NCI-H82 (cell line): ENCODE measurements at regions not wholly inside any gene's neighbourhood (a gene's known extent, or its start where the extent isn't known, plus 50 kb on each side); places are given as distances from the start of the nearest gene placed in this dataset.

Experiments
- DNase-seq: peaks from one replicate; lab custom pipeline; 2025; lab: John Stamatoyannopoulos, UW

GRCh38 chr4:45358573-45359506 lies 632.5 kb upstream of the GNPDA2 start:
- DNase-seq, result no peak

GRCh38 chr4:45353161-45353560 lies 626.8 kb upstream of the GNPDA2 start:
- no peak for DNase-seq

DNA sequence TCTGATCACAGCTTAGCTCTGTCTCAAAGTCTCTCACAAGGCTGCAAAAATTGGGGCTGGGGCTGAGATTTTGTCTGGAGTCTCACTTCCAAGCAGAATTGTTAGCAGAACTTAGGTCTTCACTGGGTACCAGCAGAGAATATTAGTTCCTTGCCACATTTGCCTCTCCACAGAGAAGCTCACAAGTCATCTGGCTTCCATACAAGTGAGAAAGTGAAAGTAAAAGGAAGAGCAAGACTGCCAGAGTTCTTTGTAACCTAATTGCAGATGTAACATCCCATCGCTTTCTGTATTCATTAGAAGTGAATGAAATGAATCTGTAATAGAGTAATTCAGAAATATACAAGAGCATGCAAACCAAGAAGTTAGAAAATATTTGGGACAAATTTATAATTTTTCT lies 624.1 kb upstream of the GNPDA2 start:
- no peak for DNase-seq

DNA sequence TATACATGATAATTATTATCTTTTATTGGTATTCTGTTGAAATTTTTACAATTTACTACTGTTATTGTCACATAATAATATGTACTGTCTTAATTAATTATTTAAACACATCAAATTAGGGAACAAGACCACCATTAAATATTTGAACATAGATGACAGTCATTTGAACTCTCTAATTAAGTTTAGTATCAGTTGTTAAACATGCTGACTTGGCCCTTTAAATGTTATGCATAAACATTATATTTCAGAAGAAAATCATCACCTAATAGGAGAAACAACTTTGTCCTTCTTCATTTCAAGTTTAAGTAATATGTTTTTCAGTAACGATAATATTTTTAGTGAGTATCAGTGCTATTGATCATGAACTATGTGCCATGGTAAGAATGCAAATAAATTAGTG lies 623.5 kb upstream of the GNPDA2 start:
- DNase-seq, result no peak

- peak; percentile 2 for DNase-seq
Observed at GRCh38 chr4:45346816-45347435, 620.6 kb upstream of the GNPDA2 start.

- peak; percentile 3 for DNase-seq
Observed at GRCh38 chr4:45345558-45345957, 619.2 kb upstream of the GNPDA2 start.

- no peak for DNase-seq
Observed at GRCh38 chr4:45331802-45332201, 605.4 kb upstream of the GNPDA2 start.

DNA sequence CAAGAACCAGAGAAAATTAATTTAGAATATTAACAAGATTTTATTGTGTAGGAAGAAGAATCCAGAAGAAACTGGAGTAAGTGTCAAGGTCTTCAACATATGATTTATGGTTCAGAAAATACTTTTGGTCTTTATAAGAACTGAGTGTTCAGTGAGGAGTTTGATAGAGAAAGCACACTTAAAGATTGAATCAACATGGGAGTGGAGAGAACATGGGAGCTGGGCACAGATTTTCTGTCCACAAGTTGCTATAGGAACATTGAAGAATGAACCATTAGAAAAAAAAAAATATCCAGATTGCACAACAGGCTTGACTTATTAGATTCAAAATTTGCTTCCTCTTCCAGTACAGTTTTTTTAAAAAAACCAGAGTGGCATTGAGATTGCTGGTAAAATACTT lies 601.2 kb upstream of the GNPDA2 start:
- no peak for DNase-seq

DNA sequence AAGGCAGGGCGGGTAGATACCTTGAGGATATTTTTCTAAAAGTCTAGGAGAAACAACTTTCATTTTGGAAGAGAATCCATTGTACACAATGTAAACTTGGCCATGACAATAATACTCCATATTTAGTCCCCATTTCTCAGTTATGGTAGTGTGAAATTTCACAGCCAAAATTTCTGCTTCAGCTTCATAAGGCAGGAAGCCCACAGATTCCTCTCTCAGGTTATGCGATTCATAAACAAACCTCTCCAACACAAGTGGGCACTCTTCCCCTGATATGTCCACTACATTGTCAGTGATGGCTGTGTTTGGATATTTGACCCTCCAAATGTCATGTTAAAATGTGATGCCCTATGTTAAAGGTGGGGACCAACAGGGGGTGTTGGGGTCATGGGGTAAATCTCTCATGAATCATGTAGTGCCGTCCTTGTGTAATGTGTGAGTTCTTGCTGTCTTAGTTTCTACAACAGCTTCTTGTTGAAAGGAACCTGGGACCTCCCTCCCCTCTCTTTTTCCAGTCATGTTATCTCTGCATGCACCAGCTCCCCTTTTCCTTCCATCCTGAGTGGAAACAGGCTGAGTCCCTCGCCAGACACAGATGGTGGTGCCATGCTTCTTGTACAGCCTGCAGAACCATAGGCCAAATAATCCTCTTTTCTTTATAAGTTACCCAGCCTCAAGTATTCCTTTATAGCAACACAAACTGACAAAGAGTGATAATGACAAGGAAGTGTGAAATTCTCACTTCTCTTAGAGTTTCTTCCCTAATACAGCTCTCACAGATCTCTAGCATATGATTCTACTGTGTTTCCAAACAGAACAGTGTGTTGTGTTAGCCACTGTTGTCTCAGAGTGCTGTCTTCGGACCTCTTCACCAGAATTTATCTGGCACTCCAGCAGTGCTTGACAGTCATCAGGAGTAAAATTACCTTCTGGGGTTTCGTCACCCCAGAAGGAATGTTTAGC lies 598.4 kb upstream of the GNPDA2 start:
- no peak for DNase-seq

DNA sequence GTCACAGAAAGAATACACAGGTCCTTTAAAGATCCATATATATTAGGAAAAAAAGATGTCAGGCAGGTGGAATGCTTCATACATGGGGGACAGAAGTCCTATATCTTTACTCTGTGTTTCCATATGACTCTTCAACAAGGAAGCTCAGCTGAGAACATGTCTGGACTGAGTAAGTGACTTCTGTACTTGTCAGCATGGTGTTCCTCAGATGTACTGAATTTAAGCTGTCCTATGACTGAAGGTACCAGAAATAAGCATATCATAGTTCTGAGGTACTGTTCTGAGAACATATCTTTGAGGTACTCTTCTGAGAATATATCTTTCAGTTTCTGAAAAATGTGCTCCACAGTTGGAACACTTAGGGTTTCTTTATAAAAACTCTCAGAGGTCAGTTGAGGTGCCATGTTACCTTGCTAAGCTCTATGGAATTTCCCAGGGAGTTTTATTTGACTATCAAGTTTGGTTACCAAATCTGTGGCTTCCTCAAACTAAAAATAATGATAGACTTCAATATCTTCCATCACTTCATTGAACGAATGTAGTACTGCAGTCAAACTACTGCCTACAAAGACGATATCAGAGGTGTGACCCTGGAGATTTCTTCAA lies 597.2 kb upstream of the GNPDA2 start:
- DNase-seq, result no peak

GRCh38 chr4:45317739-45318138 lies 591.4 kb upstream of the GNPDA2 start:
- no peak for DNase-seq

DNA sequence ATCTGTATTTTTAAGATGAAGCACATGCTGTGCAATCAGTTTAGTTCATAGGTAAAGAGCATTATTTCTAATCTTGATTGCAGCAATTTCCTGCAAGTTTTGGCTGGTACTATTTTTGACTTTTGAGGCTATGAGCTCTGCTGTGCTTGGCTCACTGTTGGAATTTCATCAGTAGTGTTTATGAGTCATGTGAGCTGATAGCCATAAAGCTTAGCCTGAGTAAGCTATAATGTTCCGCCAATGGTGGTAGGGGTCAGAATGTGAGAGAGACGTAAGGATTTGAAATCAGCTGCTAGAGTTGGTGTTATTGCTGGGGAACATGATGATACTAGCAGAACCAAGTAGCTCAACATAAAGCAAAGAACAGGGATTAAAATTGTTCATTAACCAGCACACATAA lies 590.9 kb upstream of the GNPDA2 start:
- DNase-seq, result no peak

- no peak for DNase-seq
Observed at GRCh38 chr4:45316257-45316656, 589.9 kb upstream of the GNPDA2 start.

DNA sequence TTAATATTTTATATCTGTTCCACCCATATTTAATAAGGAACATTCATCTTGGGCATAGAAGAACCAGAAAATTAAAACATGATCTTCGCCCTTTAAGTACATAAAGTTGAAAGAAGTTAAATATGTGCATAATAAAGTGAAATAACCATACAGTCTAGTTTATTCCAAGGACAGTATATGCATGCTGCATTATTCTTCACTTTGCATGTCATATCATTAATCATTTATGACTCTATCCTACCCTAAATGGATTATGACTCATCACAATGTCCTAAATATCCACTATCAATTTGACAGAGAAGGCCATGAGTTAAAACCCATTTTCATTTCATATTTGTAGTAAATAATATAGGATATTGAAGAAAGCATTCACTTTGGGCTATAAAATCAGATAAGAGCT lies 576.5 kb upstream of the GNPDA2 start:
- no peak for DNase-seq

DNA sequence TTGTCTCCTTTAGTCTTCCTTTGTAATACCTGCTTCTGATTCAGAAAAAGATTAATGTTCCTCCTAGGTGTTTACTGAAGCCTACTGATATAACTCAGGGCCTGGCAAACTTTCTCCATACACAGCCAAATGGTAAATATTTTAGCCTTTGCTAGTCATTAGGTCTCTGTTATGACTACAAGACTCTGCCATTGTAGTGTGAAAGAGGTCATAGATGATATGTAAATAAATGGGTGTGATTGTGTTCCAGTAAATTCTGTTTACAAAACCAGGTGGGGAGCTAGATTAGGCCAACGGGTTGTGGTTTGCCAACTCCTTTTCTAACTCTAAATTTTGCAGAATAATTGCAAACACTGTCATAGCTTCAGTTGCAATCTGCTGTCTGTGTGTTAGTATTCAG lies 568.1 kb upstream of the GNPDA2 start:
- DNase-seq, result no peak

DNA sequence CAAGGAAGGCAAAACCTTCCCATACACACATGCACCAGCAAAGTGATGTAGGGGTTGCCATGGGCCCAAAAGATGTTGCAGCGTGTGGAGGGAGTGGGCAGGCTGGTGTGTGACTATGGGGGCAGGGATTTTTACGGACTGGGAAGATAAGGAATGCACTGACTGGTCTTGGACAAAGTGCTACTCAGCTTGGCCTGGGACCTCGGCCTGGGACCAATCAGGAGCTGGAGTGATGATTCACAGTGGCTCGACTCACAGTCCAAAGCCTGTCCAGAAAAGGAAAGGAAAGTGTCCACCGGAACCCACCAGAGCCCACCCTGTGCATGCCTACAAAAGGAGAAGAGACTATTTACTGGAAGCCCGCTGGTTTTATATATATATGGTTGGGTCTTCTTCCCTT lies 567.0 kb upstream of the GNPDA2 start:
- no peak for DNase-seq

- no peak for DNase-seq
Observed at GRCh38 chr4:45292844-45293243, 566.5 kb upstream of the GNPDA2 start.

DNA sequence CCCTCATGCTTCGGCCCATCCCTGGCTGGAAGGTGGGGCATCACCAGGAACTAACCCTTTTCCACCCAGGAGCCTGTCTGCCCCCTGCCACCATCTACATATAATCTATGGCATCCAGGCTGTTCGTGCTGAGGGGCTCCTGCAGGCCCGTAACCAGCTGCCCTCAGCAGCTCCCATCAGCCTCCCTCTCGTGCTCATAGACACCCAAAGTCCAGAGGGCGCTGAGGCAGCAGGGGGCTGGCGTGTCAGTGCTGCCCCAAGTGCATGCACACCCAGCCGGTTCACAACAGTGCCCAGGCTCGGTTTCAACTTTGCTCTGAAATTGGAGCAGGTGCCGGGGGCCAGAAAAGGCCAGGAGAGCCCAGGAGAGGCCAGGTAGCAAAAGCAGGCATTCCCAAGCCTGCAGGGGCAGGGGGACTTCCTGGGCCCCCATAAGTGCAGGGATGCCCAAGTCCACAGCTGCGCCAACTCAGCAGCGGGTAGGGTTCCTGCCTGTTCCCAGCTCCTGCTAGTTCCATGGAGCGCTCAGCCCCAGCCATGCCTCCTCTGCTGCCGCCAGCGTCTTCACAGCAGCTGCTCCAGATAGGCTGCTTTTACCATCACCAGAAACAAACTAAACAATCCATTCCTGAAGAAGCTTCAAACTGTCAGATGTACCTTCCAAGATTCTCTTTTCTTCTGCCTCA lies 558.2 kb upstream of the GNPDA2 start:
- no peak for DNase-seq

- no peak for DNase-seq
Observed at GRCh38 chr4:45283352-45283751, 557.0 kb upstream of the GNPDA2 start.

DNA sequence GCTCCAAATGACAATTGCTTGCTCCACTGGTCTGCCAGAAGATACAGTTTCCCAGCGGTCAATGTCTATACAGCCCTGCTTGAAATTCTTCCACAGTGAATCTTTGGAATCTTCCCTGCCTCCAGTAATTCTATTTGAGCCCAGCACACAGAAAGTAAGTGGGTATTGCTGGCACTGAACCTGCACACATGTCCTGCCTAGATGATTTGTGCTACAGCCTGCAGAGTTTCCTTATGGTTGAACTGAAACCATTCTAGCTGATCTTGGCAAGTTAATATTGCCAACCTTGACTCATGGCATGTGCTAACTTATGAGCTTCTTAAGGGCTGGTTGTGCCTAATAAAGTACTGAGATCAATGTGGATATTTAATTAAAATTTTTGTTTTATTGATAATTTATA lies 553.8 kb upstream of the GNPDA2 start:
- DNase-seq, result no peak

DNA sequence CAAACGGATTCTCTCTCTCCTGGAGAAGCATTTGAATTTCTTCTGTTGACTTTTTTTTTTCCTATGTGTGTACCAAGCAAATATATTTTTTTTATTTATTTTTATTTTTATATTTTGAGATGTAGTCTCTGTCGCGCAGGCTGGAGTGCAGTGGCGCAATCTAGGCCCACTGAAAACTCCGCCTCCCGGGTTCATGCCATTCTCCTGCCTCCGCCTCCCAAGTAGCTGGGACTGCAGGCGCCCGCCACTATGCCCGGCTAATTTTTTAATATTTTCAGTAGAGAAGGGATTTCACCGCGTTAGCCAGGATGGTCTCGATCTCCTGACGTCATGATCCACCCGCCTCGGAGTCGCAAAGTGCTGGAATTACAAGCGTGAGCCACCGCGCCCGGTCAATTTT lies 549.5 kb upstream of the GNPDA2 start:
- no peak for DNase-seq
